Stimulated activated naive CD8-positive, alpha-beta T cell treated with anti-CD3 and anti-CD28 coated beads, Interleukin-15, amount 100 ng/mL, for 72 hours (primary cell): ENCODE measurements at regions not wholly inside any gene's neighbourhood (a gene's known extent, or its start where the extent isn't known, plus 50 kb on each side); places are given as distances from the start of the nearest gene placed in this dataset.
"Not testable (repeated sequence)": the region's sequence is repeated elsewhere in the genome, so short reads cannot be mapped to it uniquely, and the experiment has no call there.

Experiments used
- ATAC-seq: fragments of 150-1000 bp; cut with Tn5 transposase; 2 replicates; pipeline ENCODE4 v1.10.0; 2021; ENCODE audit warnings: mild to moderate bottlenecking, moderate library complexity
- DNase-seq, 2 donors: peaks; one replicate each; pipeline ENCODE4 v3.0.0; 2021 to 2022
- H3K27ac Mint-ChIP-seq, 2 donors: one replicate each; pipeline ENCODE4 v1.8.0; 2022; ENCODE audit warnings: mild to moderate bottlenecking in 2 of 2, mixed read lengths in 2 of 2, moderate library complexity in 2 of 2
- H3K27me3 Mint-ChIP-seq: one replicate; pipeline ENCODE4 v1.8.0; 2022; ENCODE audit warnings: mixed read lengths
- H3K4me1 Mint-ChIP-seq: one replicate; pipeline ENCODE4 v1.8.0; 2022; ENCODE audit warnings: mild to moderate bottlenecking, mixed read lengths
- H3K4me3 Mint-ChIP-seq, 2 donors: one replicate each; pipeline ENCODE4 v1.8.0; 2022; ENCODE audit warnings: mild to moderate bottlenecking in 2 of 2, mixed read lengths in 2 of 2, moderate library complexity in 1 of 2
- H3K9me3 Mint-ChIP-seq, 2 donors: one replicate each; pipeline ENCODE4 v1.8.0; 2022; ENCODE audit warnings: mixed read lengths in 2 of 2

DNA sequence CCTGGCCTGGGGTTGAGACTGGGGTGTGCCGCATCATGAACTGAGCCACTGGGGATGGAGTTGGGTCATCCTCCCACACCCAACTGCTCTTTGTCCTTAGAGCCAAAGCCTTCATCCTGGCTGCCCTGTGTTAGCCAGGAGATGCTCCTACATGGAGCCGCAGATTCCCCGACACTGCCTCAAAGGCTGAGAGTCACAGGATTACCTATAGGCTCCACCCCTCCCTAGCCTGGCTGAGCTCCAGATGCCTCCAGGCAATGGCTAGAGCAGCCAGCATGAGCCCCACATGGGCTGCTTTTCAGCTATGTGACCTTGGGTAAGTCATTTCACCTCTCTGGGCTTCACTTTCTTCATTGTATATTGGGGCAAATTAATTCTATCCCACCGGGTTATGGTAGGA lies 119.9 kb upstream of the POU3F1 start:
- no peak overlapping the region for H3K4me3 Mint-ChIP-seq
- ATAC-seq, result no peak
- no peak overlapping the region for H3K27ac Mint-ChIP-seq
- H3K27me3 Mint-ChIP-seq, result peaks cover 36% of the 10 kb centered on the region
- DNase-seq, result no peak
- H3K4me1 Mint-ChIP-seq, result no peaks in the 10 kb centered on the region
- H3K9me3 Mint-ChIP-seq, result no peaks in the 10 kb centered on the region

DNA sequence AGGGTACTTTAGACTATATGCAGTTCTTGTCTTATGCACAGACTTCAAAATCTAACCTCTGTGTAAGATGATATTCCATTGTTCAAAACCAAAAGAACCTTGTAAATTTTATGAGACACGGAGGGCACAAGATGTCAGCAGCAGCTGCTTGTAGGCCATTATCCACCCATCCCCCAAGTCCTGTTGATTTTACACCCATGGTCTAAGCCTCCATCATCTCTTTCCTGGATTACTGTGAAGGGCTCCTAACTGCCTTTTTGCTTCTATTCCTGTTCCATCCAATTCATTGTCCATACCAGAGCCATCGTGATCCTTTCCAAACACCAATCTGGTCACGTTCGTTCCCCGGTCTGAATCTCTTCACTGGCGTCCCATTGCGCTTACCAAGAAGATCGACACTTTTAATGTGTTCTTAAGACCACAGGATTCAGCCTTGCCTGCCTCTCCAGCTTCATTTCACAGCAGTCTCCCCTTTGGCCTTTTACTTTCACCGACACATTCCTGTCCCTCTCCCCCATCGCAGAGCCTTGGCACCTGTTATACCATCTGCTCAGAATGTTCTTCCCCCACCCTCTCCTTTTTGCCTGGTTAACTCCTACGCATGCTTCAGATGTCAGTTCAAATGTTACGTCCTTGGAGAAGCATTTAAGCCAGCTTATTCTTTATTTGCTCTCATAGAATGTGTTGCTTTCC lies 107.3 kb upstream of the POU3F1 start:
- Mint-ChIP-seq H3K4me3 (no peak overlapping the region), H3K9me3 (peaks cover 0 to 13% of the 10 kb centered on the region in 2 donors), H3K27ac (no peak overlapping the region), H3K27me3 (peaks cover 35% of the 10 kb centered on the region), H3K4me1 (no peaks in the 10 kb centered on the region)
- no peak for ATAC-seq
- no peak for DNase-seq

DNA sequence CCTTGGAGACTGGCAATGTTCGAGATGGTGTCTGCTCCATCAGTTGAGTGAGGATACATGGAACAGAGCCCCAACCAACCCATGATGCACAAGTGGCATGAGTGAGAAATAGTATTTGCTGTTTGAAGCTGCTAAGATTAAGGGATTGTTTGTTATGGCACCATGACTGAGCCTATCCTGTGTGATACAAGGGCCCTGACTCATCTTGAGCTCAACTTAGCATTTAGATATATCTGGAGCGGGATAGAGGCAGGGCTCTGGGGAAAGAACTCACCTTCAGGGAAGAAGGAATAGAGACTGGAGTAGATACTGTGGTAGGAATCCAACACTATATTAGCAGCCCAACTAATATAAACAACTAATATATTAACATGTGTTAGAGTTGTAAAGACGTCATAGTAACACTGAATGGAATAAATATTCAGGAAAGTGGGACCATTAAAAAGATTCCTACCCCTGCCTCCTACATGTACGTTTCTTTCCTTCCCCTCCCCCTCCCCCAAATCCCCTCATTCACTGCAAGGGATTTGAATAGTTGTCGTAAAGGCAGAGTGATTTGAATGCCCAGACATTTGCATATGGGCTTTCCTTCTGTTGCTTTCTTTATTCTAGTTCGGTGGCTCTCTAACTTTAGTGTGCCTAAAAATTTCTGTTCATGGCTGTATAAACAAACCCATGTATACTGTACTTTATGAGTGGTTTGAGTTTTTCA lies 106.6 kb upstream of the POU3F1 start:
- Mint-ChIP-seq H3K4me1 (no peaks in the 10 kb centered on the region), H3K27ac (no peak overlapping the region), H3K9me3 (peaks cover 0 to 13% of the 10 kb centered on the region in 2 donors), H3K27me3 (peaks cover 35% of the 10 kb centered on the region), H3K4me3 (no peak overlapping the region)
- ATAC-seq (no peak), DNase-seq (no peak)

DNA sequence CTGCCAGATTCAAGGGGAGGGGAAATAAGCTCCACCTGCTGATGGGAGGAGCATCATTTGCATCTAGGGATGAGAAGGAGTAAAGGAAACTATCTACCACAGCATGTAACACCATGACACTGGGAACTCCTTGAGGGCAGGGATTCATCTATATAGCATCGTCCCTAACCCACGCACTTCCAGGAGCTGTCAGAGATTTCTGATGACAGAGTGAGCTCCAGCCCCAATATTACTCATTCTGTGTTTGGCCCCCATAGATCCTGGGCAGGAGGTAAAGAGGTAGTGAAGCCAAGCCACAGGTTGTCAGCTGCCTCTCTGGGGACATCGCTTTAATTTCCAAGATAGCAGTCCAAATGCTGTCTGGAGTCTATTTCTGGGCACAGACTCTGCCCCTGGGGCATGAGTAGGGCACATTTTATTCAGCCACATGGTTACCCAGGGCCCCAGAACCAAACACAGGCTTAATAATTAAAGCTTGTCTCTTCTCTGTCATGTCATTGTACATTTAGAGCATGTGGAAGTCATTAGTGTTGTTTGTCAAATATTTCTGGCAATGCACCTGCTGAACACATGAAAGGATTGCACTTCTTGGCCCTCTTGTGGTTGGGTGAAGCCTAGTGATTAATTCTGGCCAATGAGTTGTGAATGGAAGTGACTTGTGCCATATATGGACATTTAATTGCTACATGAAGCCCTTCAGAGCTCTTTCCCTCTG lies 105.9 kb upstream of the POU3F1 start:
- H3K9me3 Mint-ChIP-seq, result peaks cover 0 to 13% of the 10 kb centered on the region in 2 donors
- peaks cover 35% of the 10 kb centered on the region for H3K27me3 Mint-ChIP-seq
- DNase-seq, result no peak
- H3K4me1 Mint-ChIP-seq, result no peaks in the 10 kb centered on the region
- H3K4me3 Mint-ChIP-seq, result no peak overlapping the region
- no peak for ATAC-seq
- H3K27ac Mint-ChIP-seq, result no peak overlapping the region

GRCh38 chr1:38151399-38151798 lies 104.8 kb upstream of the POU3F1 start:
- H3K4me3 Mint-ChIP-seq, result no peak overlapping the region
- H3K27me3 Mint-ChIP-seq, result peaks cover 35% of the 10 kb centered on the region
- H3K4me1 Mint-ChIP-seq, result no peaks in the 10 kb centered on the region
- ATAC-seq (no peak), DNase-seq (no peak)
- no peak overlapping the region for H3K27ac Mint-ChIP-seq
- peaks cover 0 to 13% of the 10 kb centered on the region in 2 donors for H3K9me3 Mint-ChIP-seq

- not testable (repeated sequence) for DNase-seq, H3K4me3 Mint-ChIP-seq, ATAC-seq, H3K4me1 Mint-ChIP-seq, H3K27ac Mint-ChIP-seq
- peaks cover 38% of the 10 kb centered on the region for H3K27me3 Mint-ChIP-seq
- peaks cover 6 to 14% of the 10 kb centered on the region in 2 donors for H3K9me3 Mint-ChIP-seq
These were observed 99.5 kb upstream of the POU3F1 start for GRCh38 chr1:38146079-38146478.

- no peak for DNase-seq
- no peak overlapping the region for H3K27ac Mint-ChIP-seq
- ATAC-seq, result no peak
- H3K27me3 Mint-ChIP-seq, result peaks cover 58% of the 10 kb centered on the region
- no peak overlapping the region for H3K4me3 Mint-ChIP-seq
- peaks cover 6 to 14% of the 10 kb centered on the region in 2 donors for H3K9me3 Mint-ChIP-seq
- no peaks in the 10 kb centered on the region for H3K4me1 Mint-ChIP-seq
These were observed 96.0 kb upstream of the POU3F1 start for GRCh38 chr1:38142606-38143005.

GRCh38 chr1:38141483-38141882 lies 94.9 kb upstream of the POU3F1 start:
- no peak overlapping the region for H3K4me3 Mint-ChIP-seq
- H3K27me3 Mint-ChIP-seq, result peaks cover 69% of the 10 kb centered on the region
- no peak overlapping the region for H3K27ac Mint-ChIP-seq
- no peak for DNase-seq
- H3K4me1 Mint-ChIP-seq, result no peaks in the 10 kb centered on the region
- ATAC-seq, result no peak
- H3K9me3 Mint-ChIP-seq, result peaks cover 6 to 14% of the 10 kb centered on the region in 2 donors

- no peak for ATAC-seq
- peaks cover 85% of the 10 kb centered on the region for H3K27me3 Mint-ChIP-seq
- no peak overlapping the region for H3K27ac Mint-ChIP-seq
- peaks cover 0 to under 1% of the 10 kb centered on the region in 2 donors for H3K9me3 Mint-ChIP-seq
- H3K4me3 Mint-ChIP-seq, result no peak overlapping the region
- H3K4me1 Mint-ChIP-seq, result no peaks in the 10 kb centered on the region
- no peak for DNase-seq
These were observed 93.3 kb upstream of the POU3F1 start for GRCh38 chr1:38139738-38140487.

GRCh38 chr1:38138498-38139233 lies 92.1 kb upstream of the POU3F1 start:
- DNase-seq (no peak), ATAC-seq (no peak)
- H3K9me3 Mint-ChIP-seq, result no peaks in the 10 kb centered on the region
- H3K27ac Mint-ChIP-seq, result no peak overlapping the region
- H3K4me1 Mint-ChIP-seq, result no peaks in the 10 kb centered on the region
- H3K27me3 Mint-ChIP-seq, result peaks cover 96% of the 10 kb centered on the region
- no peak overlapping the region for H3K4me3 Mint-ChIP-seq

GRCh38 chr1:38137164-38137563 lies 90.6 kb upstream of the POU3F1 start:
- Mint-ChIP-seq H3K9me3 (no peaks in the 10 kb centered on the region), H3K27ac (peak overlapping the region in 1 of 2 donors; percentile 13), H3K4me3 (no peak overlapping the region), H3K4me1 (no peaks in the 10 kb centered on the region), H3K27me3 (peaks cover 96% of the 10 kb centered on the region)
- DNase-seq (no peak), ATAC-seq (no peak)

- peaks cover 97% of the 10 kb centered on the region for H3K27me3 Mint-ChIP-seq
- no peak overlapping the region for H3K27ac Mint-ChIP-seq
- H3K4me3 Mint-ChIP-seq, result no peak overlapping the region
- DNase-seq, result no peak
- no peak for ATAC-seq
- no peaks in the 10 kb centered on the region for H3K9me3 Mint-ChIP-seq
- H3K4me1 Mint-ChIP-seq, result no peaks in the 10 kb centered on the region
These were observed 89.2 kb upstream of the POU3F1 start for GRCh38 chr1:38135625-38136414.

- ATAC-seq (no peak), DNase-seq (no peak)
- Mint-ChIP-seq H3K4me1 (no peaks in the 10 kb centered on the region), H3K4me3 (no peak overlapping the region), H3K9me3 (no peaks in the 10 kb centered on the region), H3K27ac (no peak overlapping the region), H3K27me3 (peaks cover 97% of the 10 kb centered on the region)
These were observed 87.7 kb upstream of the POU3F1 start for GRCh38 chr1:38134294-38134755.

GRCh38 chr1:38133756-38134155 lies 87.2 kb upstream of the POU3F1 start:
- no peak for ATAC-seq
- H3K4me3 Mint-ChIP-seq, result no peak overlapping the region

More at GRCh38 chr1:38133756-38134155, 87.2 kb upstream of the POU3F1 start:
- DNase-seq, result no peak
- Mint-ChIP-seq H3K27ac (no peak overlapping the region), H3K4me1 (no peaks in the 10 kb centered on the region), H3K27me3 (peaks cover 97% of the 10 kb centered on the region), H3K9me3 (no peaks in the 10 kb centered on the region)
